NCI-H2107 treated with DMSO at 0.1 percent for 48 hours (cell line): ENCODE measurements at regions not wholly inside any gene's neighbourhood (a gene's known extent, or its start where the extent isn't known, plus 50 kb on each side); places are given as distances from the start of the nearest gene placed in this dataset.
"Not testable (repeated sequence)": the region's sequence is repeated elsewhere in the genome, so short reads cannot be mapped to it uniquely, and the experiment has no call there.

Source experiments
- DNase-seq: peaks from one replicate; lab custom pipeline; 2025; ENCODE audit not compliant: unreplicated experiment; lab: John Stamatoyannopoulos, UW

DNA sequence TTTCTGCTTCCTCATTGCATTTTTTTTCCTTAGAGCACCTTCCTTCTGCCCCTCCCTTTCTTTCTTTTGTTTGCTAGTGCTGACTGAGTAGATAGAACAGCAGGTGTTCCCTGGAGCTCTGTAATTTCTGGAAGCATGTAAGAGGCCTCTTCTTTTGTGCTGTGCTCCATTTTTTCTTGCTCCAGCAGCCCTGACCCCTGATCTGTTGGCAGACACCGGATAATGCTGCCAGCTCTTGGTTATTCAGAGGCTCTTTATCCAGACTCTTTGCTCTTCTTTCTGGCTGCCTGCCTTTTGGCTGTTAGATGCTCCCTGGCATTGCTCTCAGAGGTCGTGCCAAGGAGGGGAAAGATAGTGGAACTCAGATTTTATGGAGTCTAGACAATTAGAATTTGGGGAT is 104.4 kb upstream of the RBMS3 start:
- DNase-seq = peak; percentile 39

DNA sequence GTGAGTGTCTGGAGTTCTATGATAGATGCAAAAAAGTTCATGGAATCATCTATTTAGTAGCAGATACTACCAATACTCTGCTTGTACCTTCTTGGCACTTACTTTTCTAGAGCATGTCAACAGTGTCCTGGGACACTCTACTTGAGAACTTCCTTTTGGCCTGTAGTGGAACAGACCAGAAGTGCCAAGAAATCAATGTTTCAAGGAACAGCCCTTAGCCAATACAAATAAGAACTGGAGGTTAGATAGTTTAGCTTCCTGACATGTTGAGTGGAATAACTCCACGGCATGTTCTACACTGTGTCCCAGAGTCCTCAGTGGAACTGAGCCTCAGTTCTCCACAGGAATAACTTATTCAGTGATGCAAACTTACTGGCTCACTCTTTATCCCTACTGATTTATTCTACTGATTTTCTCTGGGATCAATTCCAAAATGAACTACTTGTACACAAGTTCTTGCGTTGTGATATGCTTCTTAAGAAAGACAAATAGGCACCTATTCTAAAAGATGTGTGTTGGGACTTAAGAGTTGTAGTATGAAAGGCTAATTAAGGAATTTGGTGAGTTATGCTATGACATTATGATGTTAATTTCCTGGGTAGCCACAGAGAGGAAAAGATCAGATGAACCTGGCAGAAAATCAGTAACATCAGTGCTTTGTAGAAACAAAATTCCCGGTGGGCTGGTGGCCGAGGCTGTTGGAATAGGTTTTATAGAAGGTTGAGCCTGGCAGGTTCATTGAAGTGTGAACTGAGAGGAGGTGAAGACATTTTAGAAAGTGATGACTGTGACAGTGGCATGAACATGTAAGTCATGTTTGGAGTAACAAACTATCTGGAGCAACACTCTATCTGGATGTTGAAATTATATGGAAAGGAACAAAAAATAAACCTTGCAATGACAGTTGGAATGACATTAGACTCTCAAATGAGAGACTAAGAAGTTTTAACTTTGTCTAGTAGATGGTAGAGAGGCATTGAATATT is 101.8 kb upstream of the RBMS3 start:
- no peak for DNase-seq

DNA sequence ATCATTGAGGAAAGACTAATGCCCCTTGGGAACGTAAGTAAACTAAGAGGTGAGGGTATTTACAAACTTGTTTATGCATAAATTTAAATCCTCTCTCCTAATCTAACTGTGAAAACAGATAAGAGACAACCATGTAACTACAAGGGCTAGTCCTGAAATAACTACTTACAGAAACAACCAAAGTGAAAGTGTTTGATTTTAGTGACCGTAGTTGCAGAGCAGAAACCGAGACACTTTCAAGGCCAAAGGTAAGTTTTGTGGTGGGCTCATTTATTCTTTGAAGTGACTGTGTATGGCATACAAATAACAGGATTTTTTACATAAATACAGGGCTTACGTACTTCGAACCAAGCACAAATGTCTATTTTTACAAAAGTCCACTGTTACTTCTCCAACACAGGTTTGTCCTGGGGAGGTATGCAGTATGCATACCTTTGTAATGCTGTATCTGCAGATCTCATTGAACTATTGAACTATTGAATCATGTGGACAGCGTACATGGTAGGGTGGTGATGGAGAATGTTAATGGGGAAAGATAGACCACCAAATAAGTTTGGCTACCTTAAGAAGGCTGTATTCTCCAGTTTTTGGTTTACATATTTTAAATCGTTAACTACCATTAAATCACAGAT is 99.6 kb upstream of the RBMS3 start:
- DNase-seq = no peak

DNA sequence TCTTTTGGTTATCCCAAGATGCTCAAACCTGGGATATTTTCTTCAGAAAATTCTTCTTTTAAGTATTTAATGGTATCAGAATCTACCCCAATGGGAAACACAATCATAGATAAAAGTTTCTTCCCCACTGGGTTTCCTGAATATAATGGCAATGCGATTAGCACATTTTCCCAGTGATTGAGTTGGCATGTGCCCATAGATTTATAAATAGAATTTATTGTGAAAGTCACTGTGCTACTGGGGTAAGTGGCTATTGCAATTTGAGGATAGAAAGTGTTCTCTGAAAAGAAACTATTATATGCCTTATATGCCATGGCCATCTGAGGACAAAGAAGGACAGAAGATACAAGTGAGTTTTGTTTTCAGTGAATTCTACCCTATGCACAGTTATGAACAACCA is 99.0 kb upstream of the RBMS3 start:
- DNase-seq = no peak

DNA sequence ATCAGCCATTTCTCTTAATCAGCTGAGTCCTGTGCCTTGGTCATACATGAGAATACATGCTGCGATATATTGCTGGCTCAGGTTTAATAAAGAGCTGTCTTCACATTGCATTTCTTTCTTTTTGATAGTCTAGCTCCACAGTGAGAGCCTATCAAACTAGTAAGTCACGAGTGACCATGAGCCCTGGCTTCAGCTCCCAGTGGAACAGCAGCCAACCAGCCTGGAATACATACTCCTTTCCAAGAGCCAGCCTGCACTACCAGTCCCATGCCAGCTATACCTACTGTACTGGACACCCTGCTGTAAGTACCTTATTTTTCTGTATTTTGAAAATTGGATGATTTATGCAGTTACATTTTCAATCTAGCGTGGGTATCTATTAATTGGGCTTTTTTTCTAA is 98.0 kb upstream of the RBMS3 start:
- not testable (repeated sequence) for DNase-seq

DNA sequence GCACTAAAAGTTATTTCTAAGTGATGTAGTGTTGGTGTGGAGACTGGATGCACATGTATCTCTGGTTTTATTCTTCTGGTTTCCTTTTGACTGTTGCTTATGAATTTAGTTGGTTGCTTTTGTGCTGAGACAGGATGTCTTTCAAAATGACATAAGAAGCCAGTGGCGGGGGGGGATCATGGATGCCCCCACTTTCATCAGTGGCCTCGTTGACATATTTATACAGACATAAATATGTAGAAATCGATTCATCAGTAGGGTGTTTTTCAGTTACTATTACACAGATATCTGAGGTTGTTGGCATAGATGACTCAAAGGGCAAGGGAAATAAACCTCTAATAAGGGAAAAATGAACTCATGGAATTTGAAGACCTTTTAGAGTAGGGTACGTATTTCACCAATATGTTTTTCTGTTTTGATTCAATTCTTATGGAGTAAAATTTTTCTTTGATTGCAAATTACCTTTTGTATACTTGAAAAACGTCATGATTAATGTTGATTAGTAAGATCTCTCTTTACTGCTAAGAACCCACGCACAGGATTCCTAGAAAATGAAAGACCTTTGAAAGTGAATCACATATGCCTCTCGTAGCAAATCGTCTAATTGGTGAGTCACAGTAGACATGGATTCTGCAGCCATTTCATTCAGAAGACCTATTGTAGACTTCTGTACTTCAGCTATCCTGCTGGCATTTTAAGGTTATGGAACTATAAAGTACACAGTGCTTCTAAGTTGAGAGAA is 97.4 kb upstream of the RBMS3 start:
- DNase-seq = no peak

DNA sequence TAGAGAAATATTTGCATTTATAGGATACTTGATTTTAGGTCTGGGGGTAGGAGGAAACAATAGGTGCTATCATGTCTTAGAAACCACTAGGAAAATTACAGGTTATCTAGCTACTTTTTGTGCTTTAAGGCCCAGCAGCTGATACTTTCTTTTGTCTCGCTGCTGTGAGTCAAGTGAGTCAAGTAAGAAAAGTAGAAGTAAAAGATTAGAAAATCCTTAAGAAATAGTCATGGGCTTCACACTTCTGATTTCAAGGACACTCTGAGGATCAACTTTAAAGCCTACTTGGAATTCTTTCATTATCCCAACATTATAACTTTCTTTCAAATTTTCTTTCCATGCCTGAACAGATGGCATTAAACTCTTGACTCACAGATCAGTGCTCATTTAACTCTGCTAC is 95.2 kb upstream of the RBMS3 start:
- DNase-seq = no peak

DNA sequence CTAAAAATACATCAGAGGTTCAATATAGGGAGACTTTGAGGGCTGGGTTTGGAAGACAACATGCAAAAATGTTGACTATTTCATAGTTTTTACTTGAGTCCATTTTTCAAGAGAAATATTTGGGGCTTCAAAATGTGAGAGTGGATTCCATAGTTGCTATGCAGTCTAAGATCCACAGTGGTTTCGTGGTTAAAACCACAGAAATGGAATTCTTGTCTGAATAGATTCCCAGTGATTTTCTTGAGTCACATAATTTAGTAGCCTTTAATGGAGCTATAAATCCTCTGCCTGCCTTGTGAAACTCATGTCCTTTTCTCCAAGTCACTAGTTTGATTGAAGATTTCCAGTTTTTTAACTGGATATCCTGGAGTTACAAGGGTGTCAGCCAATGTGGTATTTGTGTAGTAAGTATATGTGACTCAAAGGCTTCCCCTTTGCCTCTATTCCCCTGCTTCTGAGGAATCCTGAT is 94.7 kb upstream of the RBMS3 start:
- DNase-seq = no peak

DNA sequence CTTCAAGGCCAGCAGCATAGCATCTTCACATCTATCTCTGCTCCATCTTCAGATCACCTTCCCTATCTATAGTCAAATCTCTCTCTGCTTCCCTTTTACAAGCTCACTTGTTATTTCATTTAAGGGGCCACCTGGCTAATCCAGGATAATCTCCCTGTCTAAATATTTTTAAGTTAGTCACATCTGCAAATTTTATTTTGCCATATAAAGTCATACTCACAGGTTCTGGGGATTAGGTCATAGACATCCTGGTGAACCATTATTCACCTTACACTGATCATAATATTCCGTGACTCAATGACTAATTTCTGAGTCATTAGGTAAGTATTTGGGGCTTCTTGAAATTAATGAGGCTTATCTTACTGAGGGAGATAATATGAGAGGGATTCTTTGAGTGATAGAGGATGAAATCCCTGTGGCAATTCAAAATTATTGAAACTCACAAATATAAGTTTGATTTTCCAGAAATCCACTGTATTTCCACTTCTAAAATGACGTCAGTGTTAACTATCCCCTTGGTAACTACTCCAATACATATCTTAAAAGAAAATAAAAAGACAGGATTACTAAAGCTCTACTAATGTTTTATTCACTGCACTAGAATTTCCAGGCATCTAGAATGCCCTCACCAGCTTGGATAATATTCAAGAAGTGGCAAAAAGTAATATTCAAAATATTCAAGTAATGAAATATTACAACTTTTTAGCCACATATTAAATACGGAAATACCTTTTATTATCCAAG is 93.7 kb upstream of the RBMS3 start:
- DNase-seq = no peak

DNA sequence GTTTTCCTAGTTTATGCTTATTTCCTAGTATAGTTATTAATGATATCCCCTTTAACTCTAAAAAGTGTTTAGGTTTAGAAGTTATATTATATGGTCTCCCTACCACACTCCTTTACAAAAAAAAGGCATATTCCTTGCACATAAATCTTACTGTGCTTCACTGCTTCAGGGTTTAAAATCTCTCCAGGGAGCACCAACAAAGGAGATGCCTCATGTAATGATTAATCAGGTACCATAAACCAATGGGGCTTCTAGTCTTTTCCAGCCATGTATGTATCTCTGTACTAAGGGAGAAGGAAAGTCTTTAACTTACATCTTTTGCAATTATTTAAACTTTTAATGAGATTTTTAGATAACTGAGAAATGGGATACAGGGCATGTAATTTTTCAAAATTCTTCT is 91.5 kb upstream of the RBMS3 start:
- no peak for DNase-seq

DNA sequence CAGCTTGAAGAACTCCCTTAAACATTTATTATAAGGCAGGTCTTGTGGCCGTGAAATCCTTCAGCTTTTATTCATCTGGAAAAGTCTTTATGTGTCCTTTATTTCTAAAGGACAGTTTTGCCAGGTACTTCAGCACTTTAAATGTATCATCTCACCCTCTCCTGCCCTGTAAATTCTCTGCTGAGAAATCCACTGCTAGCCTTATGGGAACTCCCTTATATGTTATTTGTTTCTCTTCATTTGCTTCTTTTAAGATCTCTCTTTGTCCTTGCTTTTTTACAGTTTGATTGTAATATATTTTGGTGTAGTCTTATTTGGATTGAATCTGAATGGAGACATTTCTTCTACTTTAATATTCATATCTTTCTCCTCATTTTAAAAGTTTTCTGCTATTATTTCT is 86.7 kb upstream of the RBMS3 start:
- DNase-seq = no peak

DNA sequence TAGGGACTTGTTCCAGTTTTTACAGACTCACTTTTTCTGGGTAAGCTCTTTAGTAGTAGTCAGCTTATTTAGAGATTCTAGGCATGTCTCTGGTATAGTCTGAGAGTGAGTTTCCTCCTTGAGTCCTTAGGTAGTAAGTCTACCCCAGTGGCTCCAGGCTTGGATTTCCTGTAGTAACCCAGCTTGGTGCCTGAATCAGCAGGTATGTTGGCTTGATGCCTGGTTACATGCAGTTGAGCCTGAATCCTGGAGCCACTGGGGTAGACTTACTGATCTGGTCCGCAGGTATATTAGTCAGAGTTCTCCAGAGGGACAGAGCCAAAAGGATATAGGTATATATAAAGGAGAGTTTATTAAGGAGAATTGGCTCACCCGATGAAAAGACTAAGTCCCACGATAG is 85.8 kb upstream of the RBMS3 start:
- no peak for DNase-seq

DNA sequence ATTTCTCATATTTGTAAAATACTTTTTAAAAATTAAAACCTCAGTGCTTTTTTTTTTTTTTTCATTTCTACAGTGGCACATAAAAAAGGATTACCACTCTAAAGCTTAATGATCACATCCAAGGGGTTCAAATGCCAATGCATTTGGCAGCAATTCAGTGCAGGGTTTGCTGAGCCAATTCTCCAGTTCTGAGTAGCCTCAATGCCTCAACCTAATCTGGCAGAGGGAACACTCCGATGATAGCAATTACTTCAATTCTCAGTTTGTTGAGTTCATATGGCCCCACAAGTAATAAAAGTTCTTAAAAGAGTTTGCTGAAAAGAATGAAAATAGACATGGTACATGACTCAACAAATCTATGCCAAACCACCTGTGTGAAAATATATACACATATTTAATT is 79.3 kb upstream of the RBMS3 start:
- no peak for DNase-seq

DNA sequence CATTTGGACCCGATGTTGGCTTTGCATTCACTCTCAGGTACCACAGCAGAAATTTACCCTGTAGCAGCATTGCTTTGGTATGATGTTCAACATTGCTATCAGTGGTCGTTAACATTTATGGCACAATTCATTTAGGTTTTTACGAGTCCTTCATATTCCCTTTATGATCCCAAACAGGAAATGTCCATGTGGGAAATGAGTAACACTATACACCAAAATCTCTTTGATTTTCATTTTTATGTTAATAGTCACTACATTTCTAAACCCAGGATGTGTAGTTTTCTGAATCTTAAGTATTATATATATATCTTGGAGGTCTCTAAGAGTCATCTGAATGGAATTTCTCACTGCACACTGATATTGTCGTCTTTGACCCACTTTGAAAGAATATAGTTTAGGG is 78.5 kb upstream of the RBMS3 start:
- no peak for DNase-seq

DNA sequence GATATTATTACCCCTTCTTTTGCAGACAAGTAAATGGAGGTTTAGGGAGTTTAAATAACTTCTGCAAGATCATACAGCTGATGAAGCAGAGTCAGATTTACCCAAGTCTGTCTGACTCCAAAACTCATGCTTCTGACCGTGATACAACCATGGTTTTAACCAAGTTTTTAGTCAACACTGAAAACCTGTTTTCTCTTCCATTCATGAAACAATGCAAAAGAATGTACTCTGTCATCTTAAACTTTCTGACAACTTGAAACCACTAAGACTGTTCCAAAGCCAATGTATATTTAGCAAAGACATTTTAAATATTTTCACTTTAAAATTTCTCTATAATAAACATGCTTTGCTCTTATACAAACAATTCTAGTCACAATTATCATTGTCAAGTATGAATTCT is 77.0 kb upstream of the RBMS3 start:
- DNase-seq = no peak

DNA sequence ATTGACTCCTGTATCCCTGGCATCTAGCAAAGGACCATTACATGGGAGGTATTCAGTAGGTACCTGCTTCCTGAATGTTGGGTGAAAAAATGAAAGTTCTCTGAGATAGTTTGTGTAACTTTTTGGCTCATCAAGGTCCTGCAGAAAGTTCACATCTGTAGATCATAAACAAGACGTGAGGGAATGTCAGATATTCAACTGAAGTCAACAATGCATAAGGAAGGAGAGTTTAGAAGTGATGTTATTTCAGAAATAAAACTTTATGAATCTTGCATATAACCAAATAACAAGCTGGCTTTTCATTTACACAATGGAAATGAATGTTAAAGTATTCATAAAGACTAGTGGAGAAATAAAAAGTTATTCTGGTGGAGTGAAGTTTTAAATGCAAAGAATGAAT is 73.4 kb upstream of the RBMS3 start:
- no peak for DNase-seq

DNA sequence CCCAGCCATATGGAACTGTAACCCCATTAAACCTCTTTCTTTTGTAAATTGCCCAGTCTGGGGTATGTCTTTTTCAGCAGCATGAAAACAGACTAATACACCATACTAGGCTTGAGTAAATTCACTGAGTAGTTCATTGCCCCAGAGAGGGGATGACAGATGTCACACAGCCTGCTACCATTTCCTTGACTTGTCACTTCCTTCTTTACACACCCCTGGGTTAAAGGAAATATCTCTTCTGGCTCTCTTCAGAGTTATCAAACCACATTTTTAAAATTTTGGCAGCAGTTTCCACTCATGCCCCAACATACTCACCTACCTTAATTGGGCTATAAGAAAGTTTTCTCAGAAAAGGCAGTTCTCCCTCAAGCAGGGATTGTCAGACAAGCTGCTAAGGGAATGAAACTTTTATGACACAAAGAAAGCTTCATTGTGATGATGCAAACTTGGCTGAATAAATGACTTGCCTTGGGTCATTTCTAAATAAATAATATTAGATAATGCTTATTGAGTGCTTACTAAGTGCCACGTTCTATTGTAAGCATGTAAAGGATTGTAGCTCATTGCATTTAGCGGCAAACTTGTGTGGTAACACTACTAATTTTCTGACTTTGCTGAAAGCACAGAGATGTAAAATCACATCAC is 68.0 kb upstream of the RBMS3 start:
- DNase-seq = no peak

DNA sequence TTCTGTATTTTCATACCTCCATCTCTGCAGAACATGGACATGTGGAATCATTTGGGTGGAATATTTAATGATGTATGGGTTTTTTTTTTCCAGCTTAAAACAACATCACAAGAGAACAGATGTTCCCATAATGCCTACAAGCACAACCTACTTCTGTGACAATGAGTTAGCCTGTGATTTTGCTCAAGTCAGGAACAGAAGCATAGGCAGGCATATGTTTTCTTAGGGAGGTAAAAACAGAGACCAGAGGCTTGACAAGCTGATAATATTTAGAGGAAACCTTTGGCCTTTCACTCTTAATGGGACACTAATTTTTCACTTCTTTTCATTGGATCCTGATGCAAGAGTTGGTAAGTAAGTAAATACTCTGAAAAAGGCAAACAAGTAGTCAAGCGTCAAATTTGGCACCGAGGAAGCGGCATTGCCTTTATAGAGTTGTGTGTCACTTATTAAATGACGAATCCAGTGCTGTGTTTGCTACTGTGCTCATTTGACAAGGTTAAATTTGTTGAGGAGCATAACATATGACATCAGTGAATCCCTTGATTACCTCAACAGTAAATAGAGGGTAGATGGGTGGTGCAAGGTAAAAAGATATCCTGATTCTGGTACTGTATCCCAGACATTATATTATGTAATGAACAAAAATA is 66.7 kb upstream of the RBMS3 start:
- DNase-seq = no peak

DNA sequence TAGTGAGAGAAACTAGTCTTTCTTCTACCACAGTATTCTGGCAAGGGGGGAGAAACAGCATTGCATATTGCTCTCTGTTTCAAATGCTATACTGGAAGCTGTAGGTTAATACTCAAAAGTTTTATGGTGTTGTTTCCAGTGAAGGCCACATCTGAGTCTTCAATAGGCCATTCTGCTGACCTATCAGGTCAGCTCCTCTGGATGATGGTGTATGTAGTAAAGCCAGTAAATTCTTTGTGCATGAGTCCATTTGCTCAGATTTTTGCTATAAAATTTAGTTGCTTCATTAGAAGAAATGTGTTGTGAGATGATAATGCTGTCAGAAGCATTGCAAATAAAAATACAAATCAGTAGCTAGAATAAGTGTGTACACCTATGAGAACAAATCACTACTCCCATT is 64.9 kb upstream of the RBMS3 start:
- no peak for DNase-seq

DNA sequence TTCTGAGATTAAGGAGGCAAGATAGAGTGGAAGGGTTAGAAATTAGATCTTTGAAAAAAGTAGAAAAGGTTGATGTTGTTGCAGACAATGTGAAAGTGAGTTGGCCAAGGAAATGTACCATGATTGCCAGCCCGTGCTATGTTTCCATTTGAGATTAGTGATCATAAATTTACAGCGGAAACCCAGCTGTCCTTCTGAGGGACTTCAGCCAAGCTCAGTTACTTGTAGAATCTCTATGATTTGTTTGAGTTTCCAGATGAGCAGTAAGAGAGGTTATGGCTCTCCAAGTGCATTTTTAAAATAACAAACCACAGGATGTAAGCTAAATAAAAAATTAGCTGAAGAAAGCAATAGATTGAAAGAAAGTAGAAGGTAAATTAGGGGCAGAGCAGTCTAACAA is 54.2 kb upstream of the RBMS3 start:
- DNase-seq = no peak
